RKO (cell line): ENCODE measurements at regions not wholly inside any gene's neighbourhood (a gene's known extent, or its start where the extent isn't known, plus 50 kb on each side); places are given as distances from the start of the nearest gene placed in this dataset.
A peak's percentile ranks its signal among the peaks of the same experiment; 100 is the strongest.

Experiments used
- DNase-seq: peaks from one replicate; pipeline ENCODE4 v3.0.0-alpha.2; 2016; ENCODE audit warnings: low spot score

GRCh38 chr13:31896427-31896826 lies 135.1 kb upstream of the FRY start:
- no peak for DNase-seq

GRCh38 chr13:31898378-31899071 lies 133.0 kb upstream of the FRY start:
- DNase-seq, result no peak

GRCh38 chr13:31901985-31902384 lies 129.6 kb upstream of the FRY start:
- DNase-seq, result no peak

GRCh38 chr13:31903111-31903815 lies 128.3 kb upstream of the FRY start:
- no peak for DNase-seq

- no peak for DNase-seq
Observed at GRCh38 chr13:31904941-31905824, 126.4 kb upstream of the FRY start.

GRCh38 chr13:31905961-31906360 lies 125.6 kb upstream of the FRY start:
- no peak for DNase-seq

- no peak for DNase-seq
Observed at GRCh38 chr13:31908696-31909411, 122.7 kb upstream of the FRY start.

GRCh38 chr13:31909864-31910551 lies 121.6 kb upstream of the FRY start:
- DNase-seq, result peak; percentile 73

GRCh38 chr13:31910633-31911032 lies 120.9 kb upstream of the FRY start:
- no peak for DNase-seq

- no peak for DNase-seq
Observed at GRCh38 chr13:31912647-31913401, 118.8 kb upstream of the FRY start.

GRCh38 chr13:31913459-31913858 lies 118.1 kb upstream of the FRY start:
- DNase-seq, result no peak

- DNase-seq, result no peak
Observed at GRCh38 chr13:31914843-31915242, 116.7 kb upstream of the FRY start.

- DNase-seq, result no peak
Observed at GRCh38 chr13:31918707-31919106, 112.9 kb upstream of the FRY start.

GRCh38 chr13:31919241-31919640 lies 112.3 kb upstream of the FRY start:
- no peak for DNase-seq

GRCh38 chr13:31919971-31920726 lies 111.4 kb upstream of the FRY start:
- no peak for DNase-seq

- no peak for DNase-seq
Observed at GRCh38 chr13:31920727-31921100, 110.9 kb upstream of the FRY start.

- no peak for DNase-seq
Observed at GRCh38 chr13:31922724-31923123, 108.8 kb upstream of the FRY start.

GRCh38 chr13:31923134-31923763 lies 108.3 kb upstream of the FRY start:
- no peak for DNase-seq

- DNase-seq, result no peak
Observed at GRCh38 chr13:31925079-31925478, 106.5 kb upstream of the FRY start.

- DNase-seq, result no peak
Observed at GRCh38 chr13:31927219-31927653, 104.3 kb upstream of the FRY start.
